GM18520 (cell line): ENCODE measurements at regions not wholly inside any gene's neighbourhood (a gene's known extent, or its start where the extent isn't known, plus 50 kb on each side); places are given as distances from the start of the nearest gene placed in this dataset.
"Not testable (repeated sequence)": the region's sequence is repeated elsewhere in the genome, so short reads cannot be mapped to it uniquely, and the experiment has no call there.

Experiments
- ATAC-seq: cut with Tn5 transposase; IDR thresholded peaks from one replicate; pipeline ENCODE4 v1.9.1; 2021; ENCODE audit not compliant: unreplicated experiment

- ATAC-seq = not testable (repeated sequence)
These were observed 54.7 kb downstream of the PROP1 start for GRCh38 chr5:177941386-177941785.

GRCh38 chr5:177939246-177940171, 56.5 kb downstream of the PROP1 start:
- not testable (repeated sequence) for ATAC-seq

- not testable (repeated sequence) for ATAC-seq
These were observed 57.3 kb downstream of the PROP1 start for GRCh38 chr5:177938767-177939166.

- ATAC-seq = not testable (repeated sequence)
These were observed 61.8 kb downstream of the PROP1 start for GRCh38 chr5:177934233-177934632.

- ATAC-seq = not testable (repeated sequence)
These were observed 65.6 kb downstream of the PROP1 start for GRCh38 chr5:177930269-177931022.

- ATAC-seq = not testable (repeated sequence)
These were observed 66.4 kb downstream of the PROP1 start for GRCh38 chr5:177929618-177930017.

- not testable (repeated sequence) for ATAC-seq
These were observed 68.5 kb downstream of the PROP1 start for GRCh38 chr5:177927500-177927899.

- ATAC-seq = not testable (repeated sequence)
These were observed 71.5 kb downstream of the PROP1 start for GRCh38 chr5:177924577-177924976.

- not testable (repeated sequence) for ATAC-seq
These were observed 72.2 kb downstream of the PROP1 start for GRCh38 chr5:177923837-177924236.

GRCh38 chr5:177923189-177923588, 72.9 kb downstream of the PROP1 start:
- ATAC-seq = not testable (repeated sequence)

GRCh38 chr5:177909261-177909660, 86.8 kb downstream of the PROP1 start:
- ATAC-seq = not testable (repeated sequence)

GRCh38 chr5:177902806-177903205, 93.2 kb downstream of the PROP1 start:
- ATAC-seq = not testable (repeated sequence)

GRCh38 chr5:177900066-177900465, 96.0 kb downstream of the PROP1 start:
- not testable (repeated sequence) for ATAC-seq

GRCh38 chr5:177894681-177895453, 101.2 kb downstream of the PROP1 start:
- not testable (repeated sequence) for ATAC-seq

GRCh38 chr5:177892357-177892665, 103.7 kb downstream of the PROP1 start:
- not testable (repeated sequence) for ATAC-seq

- ATAC-seq = peak; percentile 74
These were observed 104.3 kb downstream of the PROP1 start for GRCh38 chr5:177891547-177892356.

GRCh38 chr5:177883295-177883694, 100.6 kb upstream of the FAM153A start:
- not testable (repeated sequence) for ATAC-seq

- not testable (repeated sequence) for ATAC-seq
These were observed 93.2 kb upstream of the FAM153A start for GRCh38 chr5:177875900-177876238.

GRCh38 chr5:177875013-177875899, 92.6 kb upstream of the FAM153A start:
- peak; percentile 70 for ATAC-seq
